Occipital lobe (tissue), 1 donor: ENCODE measurements at regions not wholly inside any gene's neighbourhood (a gene's known extent, or its start where the extent isn't known, plus 50 kb on each side); places are given as distances from the start of the nearest gene placed in this dataset.
"Not testable (repeated sequence)": the region's sequence is repeated elsewhere in the genome, so short reads cannot be mapped to it uniquely, and the experiment has no call there.

Source experiments
- DNase-seq: peaks from one replicate; lab custom pipeline; 2025; lab: John Stamatoyannopoulos, UW

- no peak for DNase-seq
Observed at GRCh38 chr10:43855667-43856210, 207.1 kb upstream of the ZNF32 start.

- no peak for DNase-seq
Observed at GRCh38 chr10:43854007-43854406, 205.3 kb upstream of the ZNF32 start.

- DNase-seq: no peak
Observed at GRCh38 chr10:43853369-43853768, 204.7 kb upstream of the ZNF32 start.

GRCh38 chr10:43852644-43853214, 204.0 kb upstream of the ZNF32 start:
- DNase-seq: no peak

GRCh38 chr10:43852149-43852548, 203.5 kb upstream of the ZNF32 start:
- no peak for DNase-seq

- DNase-seq: no peak
Observed at GRCh38 chr10:43851030-43851429, 202.3 kb upstream of the ZNF32 start.

- no peak for DNase-seq
Observed at GRCh38 chr10:43849551-43849950, 200.9 kb upstream of the ZNF32 start.

GRCh38 chr10:43846968-43847367, 198.3 kb upstream of the ZNF32 start:
- DNase-seq: no peak

- no peak for DNase-seq
Observed at GRCh38 chr10:43846187-43846680, 197.6 kb upstream of the ZNF32 start.

GRCh38 chr10:43845121-43845520, 196.4 kb upstream of the ZNF32 start:
- DNase-seq: no peak

GRCh38 chr10:43844221-43844620, 195.5 kb upstream of the ZNF32 start:
- DNase-seq: no peak

- DNase-seq: no peak
Observed at GRCh38 chr10:43843321-43844101, 194.8 kb upstream of the ZNF32 start.

- no peak for DNase-seq
Observed at GRCh38 chr10:43842496-43842895, 193.8 kb upstream of the ZNF32 start.

- DNase-seq: no peak
Observed at GRCh38 chr10:43842072-43842471, 193.4 kb upstream of the ZNF32 start.

GRCh38 chr10:43839973-43840372, 191.3 kb upstream of the ZNF32 start:
- DNase-seq: no peak

GRCh38 chr10:43834751-43835150, 186.1 kb upstream of the ZNF32 start:
- not testable (repeated sequence) for DNase-seq

- no peak for DNase-seq
Observed at GRCh38 chr10:43827853-43828252, 179.2 kb upstream of the ZNF32 start.

- no peak for DNase-seq
Observed at GRCh38 chr10:43825984-43826383, 177.3 kb upstream of the ZNF32 start.

GRCh38 chr10:43825421-43825820, 176.7 kb upstream of the ZNF32 start:
- DNase-seq: no peak

GRCh38 chr10:43824934-43825333, 176.3 kb upstream of the ZNF32 start:
- no peak for DNase-seq

- no peak for DNase-seq
Observed at GRCh38 chr10:43822631-43823580, 174.2 kb upstream of the ZNF32 start.

GRCh38 chr10:43821103-43821502, 172.4 kb upstream of the ZNF32 start:
- no peak for DNase-seq
